Stomach (tissue), 8 donors: ENCODE measurements at regions not wholly inside any gene's neighbourhood (a gene's known extent, or its start where the extent isn't known, plus 50 kb on each side); places are given as distances from the start of the nearest gene placed in this dataset.

ENCODE experiments used
- DNase-seq, 2 donors: peaks; one replicate each; pipeline versions ENCODE4 v3.0.0 to v3.0.0-alpha.2; 2013 to 2019
- H3K27ac ChIP-seq, 5 donors: fragments of 200-600 bp in 4 of 5; sonication (generic) in 4 of 5; one replicate each; pipeline ENCODE4 v1.5.1; 2013 to 2019; ENCODE audit warnings: mild to moderate bottlenecking in 1 of 5, moderate library complexity in 1 of 5
- H3K27me3 ChIP-seq, 3 donors: fragments of 200-600 bp; sonication (generic); one replicate each; pipeline ENCODE4 v1.5.1; 2017 to 2019; ENCODE audit warnings: mixed run types in 1 of 3
- H3K36me3 ChIP-seq, 4 donors: fragments of 200-600 bp; sonication (generic); 1 replicate in 3 of 4; 2 replicates in 1 of 4; pipeline ENCODE4 v1.5.1; 2016 to 2019
- H3K4me1 ChIP-seq, 4 donors: fragments of 200-600 bp; sonication (generic); one replicate each; pipeline ENCODE4 v1.5.1; 2016 to 2019
- H3K4me3 ChIP-seq, 4 donors: fragments of 200-600 bp; sonication (generic) in 3 of 4; one replicate each; pipeline ENCODE4 v1.5.1; 2016 to 2019; ENCODE audit warnings: mild to moderate bottlenecking in 1 of 4
- H3K9me3 ChIP-seq, 4 donors: fragments of 200-600 bp; sonication (generic); one replicate each; pipeline ENCODE4 v1.5.1; 2016 to 2019
- CTCF ChIP-seq, 7 experiments: fragments of 450-650 bp in 4 of 7; fragments of 200-600 bp in 3 of 7; sonication (generic) in 3 of 7; IDR thresholded peaks; one replicate each; pipeline ENCODE4 v1.5.1; 2016 to 2019; ENCODE audit warnings: antibody characterized with exemption in 7 of 7, control low read depth in 2 of 7, mild to moderate bottlenecking in 1 of 7
- EP300 ChIP-seq: sonication (generic); formaldehyde crosslinking; IDR thresholded peaks from one replicate; pipeline ENCODE4 v1.6.1; 2017; ENCODE audit warnings: antibody characterized with exemption
- POLR2A ChIP-seq, 4 donors: fragments of 450-650 bp; IDR thresholded peaks; one replicate each; pipeline ENCODE4 v1.6.1; 2016; ENCODE audit warnings: antibody characterized with exemption in 4 of 4, control low read depth in 2 of 4, mild to moderate bottlenecking in 1 of 4, moderate library complexity in 1 of 4
- POLR2AphosphoS5 ChIP-seq, 3 donors: sonication (generic); formaldehyde crosslinking; IDR thresholded peaks; one replicate each; pipeline ENCODE4 v1.6.1; 2016; ENCODE audit warnings: antibody characterized with exemption in 3 of 3
- WGBS, 5 donors: extraction: QIAGEN DNeasy Blood & Tissue Kit in 3 of 5; methylation state at CpG; one replicate each; pipeline versions ENCODE4 v1.1.5 to v1.1.7; 2013 to 2018; 5-methylcytosine and 5-hydroxymethylcytosine counted together
- intact Hi-C: fragments of 100-400 bp; cut with DNase I; formaldehyde crosslinking; loops from one replicate; pipeline ENCODE4 v1.15.1; 2023; ENCODE audit warnings: low total_unique reads
- donor health status: healthy with polysubstance abuse.
- donor health status: Bipolar disorder and iron deficiency.
- donor health status: healthy.

DNA sequence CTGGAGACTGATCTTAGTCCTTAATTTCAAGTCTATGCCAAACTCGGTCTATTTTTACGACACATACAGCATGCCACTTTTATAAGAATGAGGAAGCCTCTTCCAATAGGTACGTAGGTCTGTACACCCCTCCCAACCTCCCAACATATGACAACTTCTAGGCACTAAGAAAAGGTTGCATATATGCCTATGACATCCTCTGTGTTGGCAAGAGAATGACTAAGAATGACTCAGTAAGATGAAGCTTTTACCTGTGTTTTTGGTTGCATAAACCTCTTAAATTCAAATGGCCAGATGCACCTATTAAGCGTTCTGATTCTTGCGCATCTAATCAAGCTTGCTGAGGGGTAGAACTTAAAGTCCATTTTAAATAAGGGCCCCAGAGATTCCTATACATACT, 586.4 kb upstream of the ZEB2 start:
- Histone ChIP-seq H3K27me3 (no peaks in the 10 kb centered on the region), H3K4me1 (no peaks in the 10 kb centered on the region), H3K36me3 (no peaks in the 10 kb centered on the region), H3K27ac (no peak overlapping the region), H3K9me3 (no peaks in the 10 kb centered on the region), H3K4me3 (no peak overlapping the region)
- 91 to 93% (median 91%) methylated on average over 5 of the region's 5 CpGs for WGBS, 5 donors
- TF ChIP-seq POLR2AphosphoS5 (IDR thresholded peaks at IDR 0.05): no peak
- TF ChIP-seq POLR2A (IDR thresholded peaks at IDR 0.05): no peak
- no peak for TF ChIP-seq EP300
- no peak for TF ChIP-seq CTCF (IDR thresholded peaks at IDR 0.05)
- DNase-seq: no peak
- intact Hi-C loops: no loop called here

DNA sequence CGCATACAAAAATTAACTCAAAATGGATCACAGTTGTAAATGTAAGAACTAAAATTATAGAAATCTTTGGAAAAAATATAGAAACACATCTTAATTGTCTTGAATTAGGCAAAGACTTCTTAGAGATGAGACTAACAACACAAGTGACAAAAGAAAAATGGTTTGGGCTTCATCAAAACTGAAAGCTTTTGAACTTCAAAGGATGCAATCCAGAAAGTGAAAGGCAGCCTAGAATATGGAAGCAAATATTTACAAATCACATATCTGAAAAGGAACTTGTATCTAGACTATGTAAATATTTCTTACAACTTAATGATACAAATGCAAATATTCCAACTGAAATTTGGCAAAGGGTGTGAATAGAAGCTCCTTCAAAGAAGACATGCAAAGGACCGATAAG, 582.8 kb upstream of the ZEB2 start:
- no peak for TF ChIP-seq POLR2AphosphoS5 (IDR thresholded peaks at IDR 0.05)
- TF ChIP-seq CTCF (IDR thresholded peaks at IDR 0.05): no peak
- TF ChIP-seq POLR2A (IDR thresholded peaks at IDR 0.05): no peak
- TF ChIP-seq EP300: no peak
- Histone ChIP-seq H3K27me3 (no peaks in the 10 kb centered on the region), H3K4me1 (no peaks in the 10 kb centered on the region), H3K9me3 (no peaks in the 10 kb centered on the region), H3K27ac (no peak overlapping the region), H3K4me3 (no peak overlapping the region), H3K36me3 (no peaks in the 10 kb centered on the region)
- no peak for DNase-seq
- 64 to 75% (median 73%) methylated on average over 2 of the region's 2 CpGs for WGBS, 5 donors
- intact Hi-C loops: no loop called here

DNA sequence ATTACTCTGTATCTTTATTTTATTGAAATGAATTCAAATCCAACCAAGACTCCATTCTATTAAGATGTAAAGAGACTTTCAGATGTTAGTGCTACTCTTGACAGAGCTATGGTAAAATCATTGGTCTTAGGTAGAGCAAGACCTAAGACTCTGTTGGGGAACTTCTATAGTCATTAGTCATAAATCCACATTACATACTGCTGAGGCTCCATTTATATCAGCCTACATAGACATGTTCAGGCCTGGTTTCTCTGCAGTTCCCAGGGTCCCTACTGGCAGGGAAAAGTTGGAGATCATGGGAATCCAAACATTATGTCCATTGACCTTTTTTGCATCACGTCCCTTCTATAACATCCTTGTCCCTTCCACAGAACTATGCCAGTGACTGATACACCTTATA, 580.4 kb upstream of the ZEB2 start:
- Histone ChIP-seq H3K9me3 (no peaks in the 10 kb centered on the region), H3K4me3 (no peak overlapping the region), H3K36me3 (no peaks in the 10 kb centered on the region), H3K27ac (no peak overlapping the region), H3K27me3 (no peaks in the 10 kb centered on the region), H3K4me1 (no peaks in the 10 kb centered on the region)
- intact Hi-C loops: no loop called here
- no peak for DNase-seq
- WGBS, 5 donors: 86 to 97% (median 92%) methylated on average over 1 of the region's 1 CpG
- TF ChIP-seq EP300: no peak
- no peak for TF ChIP-seq POLR2A (IDR thresholded peaks at IDR 0.05)
- TF ChIP-seq CTCF (IDR thresholded peaks at IDR 0.05): no peak
- no peak for TF ChIP-seq POLR2AphosphoS5 (IDR thresholded peaks at IDR 0.05)

DNA sequence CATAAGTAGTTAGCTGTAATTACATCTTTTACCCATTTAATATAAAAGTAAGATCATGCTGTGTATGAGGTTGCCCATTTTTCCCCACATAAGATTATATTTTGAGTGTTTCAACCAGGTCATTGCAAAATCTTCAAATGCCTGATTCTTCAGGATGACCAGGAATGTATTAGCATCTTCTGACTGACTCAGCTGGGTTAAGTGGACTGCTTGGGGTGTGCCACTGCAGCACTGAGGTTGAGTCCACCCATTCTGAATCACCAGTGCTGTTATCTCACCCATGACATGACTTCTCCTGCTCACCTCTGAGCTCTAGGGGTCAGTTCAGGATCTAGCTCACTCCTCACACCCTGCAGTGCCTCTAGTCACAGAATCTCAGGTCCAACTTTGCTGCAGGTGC, 576.7 kb upstream of the ZEB2 start:
- no peak overlapping the region for H3K4me3 ChIP-seq
- intact Hi-C loops: no loop called here
- no peak for DNase-seq
- no peaks in the 10 kb centered on the region for H3K36me3 ChIP-seq
- TF ChIP-seq POLR2A (IDR thresholded peaks at IDR 0.05): no peak
- TF ChIP-seq POLR2AphosphoS5 (IDR thresholded peaks at IDR 0.05): no peak
- TF ChIP-seq CTCF (IDR thresholded peaks at IDR 0.05): no peak
- TF ChIP-seq EP300: no peak
- H3K9me3 ChIP-seq: no peaks in the 10 kb centered on the region
- no peaks in the 10 kb centered on the region for H3K27me3 ChIP-seq
- H3K27ac ChIP-seq: no peak overlapping the region
- no peaks in the 10 kb centered on the region for H3K4me1 ChIP-seq
